A673 (cell line): ENCODE measurements at regions not wholly inside any gene's neighbourhood (a gene's known extent, or its start where the extent isn't known, plus 50 kb on each side); places are given as distances from the start of the nearest gene placed in this dataset.

Source experiments
- BruUV-seq: library from RNA; stranded (reverse); fragments of 400-500 nt; replicated peaks from 2 replicates; lab custom pipeline; 2021; lab: Mats Ljungman, UMichigan
- CTCF ChIA-PET: fragments of 300-600 bp; sonication (Branson Sonifier 250); formaldehyde crosslinking; loops from one replicate; lab custom pipeline; 2022; ENCODE audit warnings: antibody characterized with exemption; lab: Charles Lee
- POLR2A ChIA-PET: fragments of 300-600 bp; sonication (Branson Sonifier 250); formaldehyde crosslinking; loops from one replicate; lab custom pipeline; 2022; ENCODE audit warnings: antibody characterized with exemption; ENCODE audit not compliant: low non-redundant PET; lab: Charles Lee
- DNase-seq: peaks from one replicate; pipeline ENCODE4 v3.0.0-alpha.2; 2015; ENCODE audit warnings: low spot score
- H3K27ac ChIP-seq: fragments of 200-600 bp; sonication (generic); 2 replicates; pipeline ENCODE4 v1.5.1; 2016; ENCODE audit warnings: mixed run types, low read depth, mild to moderate bottlenecking, mixed read lengths, antibody characterized with exemption, low read length; ENCODE audit not compliant: poor library complexity, severe bottlenecking
- H3K27me3 ChIP-seq: fragments of 200-600 bp; sonication (generic); replicated peaks from 2 replicates; pipeline ENCODE4 v1.6.1; 2017; ENCODE audit warnings: mixed run types, low read depth, mild to moderate bottlenecking, mixed read lengths, antibody characterized with exemption, low read length; ENCODE audit not compliant: insufficient read depth, poor library complexity
- H3K36me3 ChIP-seq: fragments of 200-600 bp; sonication (generic); 2 replicates; pipeline ENCODE4 v1.6.1; 2016; ENCODE audit warnings: mixed run types, mild to moderate bottlenecking, mixed read lengths, antibody characterized with exemption, low read length; ENCODE audit not compliant: insufficient read depth, poor library complexity, severe bottlenecking
- H3K4me1 ChIP-seq: fragments of 200-600 bp; sonication (generic); 2 replicates; pipeline ENCODE4 v1.6.1; 2017; ENCODE audit warnings: mixed run types, mild to moderate bottlenecking, mixed read lengths, antibody characterized with exemption, low read length; ENCODE audit not compliant: insufficient read depth, poor library complexity, severe bottlenecking
- H3K4me3 ChIP-seq: fragments of 200-600 bp; sonication (generic); 2 replicates; pipeline ENCODE4 v1.5.1; 2016; ENCODE audit warnings: low read depth, mixed run types, mild to moderate bottlenecking, mixed read lengths, low read length; ENCODE audit not compliant: poor library complexity, severe bottlenecking
- H3K9me3 ChIP-seq: fragments of 200-600 bp; sonication (generic); 2 replicates; pipeline ENCODE4 v1.6.1; 2016; ENCODE audit warnings: mixed run types, low read depth, mild to moderate bottlenecking, mixed read lengths, antibody characterized with exemption, low read length; ENCODE audit not compliant: poor library complexity, severe bottlenecking
- EZH2 ChIP-seq: fragments of 200-600 bp; sonication (generic); IDR thresholded peaks from 2 replicates; pipeline ENCODE4 v1.6.1; 2017; ENCODE audit warnings: borderline replicate concordance, low read depth, mild to moderate bottlenecking, mixed read lengths, antibody characterized with exemption, low read length; ENCODE audit not compliant: poor library complexity, severe bottlenecking
- intact Hi-C: fragments of 100-400 bp; cut with micrococcal nuclease; formaldehyde crosslinking; loops from one replicate; pipeline ENCODE4 v1.10.0; 2022; ENCODE audit not compliant: unreplicated experiment
- TF ChIP-seq, protein P1 (sequence below): fragments of 300-800, 200-600 bp; sonication (generic); conservative IDR thresholded peaks from 2 replicates; pipeline ENCODE4 v1.5.1; 2017; ENCODE audit warnings: low read depth, mild to moderate bottlenecking, antibody characterized with exemption, low read length, moderate library complexity, mixed read lengths

GRCh38 chr10:42519079-42519478, 119.3 kb downstream of the ZNF33B start:
- H3K4me1 ChIP-seq = no peaks in the 10 kb centered on the region
- peaks cover 26% of the 10 kb centered on the region for H3K36me3 ChIP-seq
- POLR2A ChIA-PET = no interaction called here
- intact Hi-C loops = no loop called here
- CTCF ChIA-PET = no interaction called here
- no peaks in the 10 kb centered on the region for H3K27me3 ChIP-seq
- H3K27ac ChIP-seq = no peak overlapping the region
- no peak for TF ChIP-seq EZH2
- TF ChIP-seq, protein P1, sequence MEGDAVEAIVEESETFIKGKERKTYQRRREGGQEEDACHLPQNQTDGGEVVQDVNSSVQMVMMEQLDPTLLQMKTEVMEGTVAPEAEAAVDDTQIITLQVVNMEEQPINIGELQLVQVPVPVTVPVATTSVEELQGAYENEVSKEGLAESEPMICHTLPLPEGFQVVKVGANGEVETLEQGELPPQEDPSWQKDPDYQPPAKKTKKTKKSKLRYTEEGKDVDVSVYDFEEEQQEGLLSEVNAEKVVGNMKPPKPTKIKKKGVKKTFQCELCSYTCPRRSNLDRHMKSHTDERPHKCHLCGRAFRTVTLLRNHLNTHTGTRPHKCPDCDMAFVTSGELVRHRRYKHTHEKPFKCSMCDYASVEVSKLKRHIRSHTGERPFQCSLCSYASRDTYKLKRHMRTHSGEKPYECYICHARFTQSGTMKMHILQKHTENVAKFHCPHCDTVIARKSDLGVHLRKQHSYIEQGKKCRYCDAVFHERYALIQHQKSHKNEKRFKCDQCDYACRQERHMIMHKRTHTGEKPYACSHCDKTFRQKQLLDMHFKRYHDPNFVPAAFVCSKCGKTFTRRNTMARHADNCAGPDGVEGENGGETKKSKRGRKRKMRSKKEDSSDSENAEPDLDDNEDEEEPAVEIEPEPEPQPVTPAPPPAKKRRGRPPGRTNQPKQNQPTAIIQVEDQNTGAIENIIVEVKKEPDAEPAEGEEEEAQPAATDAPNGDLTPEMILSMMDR = no peak
- DNase-seq = no peak
- H3K9me3 ChIP-seq = peaks cover 87% of the 10 kb centered on the region
- no peak overlapping the region for H3K4me3 ChIP-seq
- BruUV-seq = no TSS peak

- peaks cover 70% of the 10 kb centered on the region for H3K9me3 ChIP-seq
- POLR2A ChIA-PET = no interaction called here
- DNase-seq = no peak
Measured at GRCh38 chr10:42513921-42514320, 124.4 kb downstream of the ZNF33B start.

GRCh38 chr10:42491801-42492200, 146.6 kb downstream of the ZNF33B start:
- ChIA-PET POLR2A (no interaction called here), CTCF (no interaction called here)
- no peaks in the 10 kb centered on the region for H3K4me1 ChIP-seq
- H3K27me3 ChIP-seq = no peaks in the 10 kb centered on the region
- TF ChIP-seq EZH2 = no peak
- TF ChIP-seq, protein P1 = no peak
- no TSS peak for BruUV-seq
- intact Hi-C loops = no loop called here
- H3K9me3 ChIP-seq = no peaks in the 10 kb centered on the region
- H3K27ac ChIP-seq = no peak overlapping the region
- no peak for DNase-seq
- no peak overlapping the region for H3K4me3 ChIP-seq
- no peaks in the 10 kb centered on the region for H3K36me3 ChIP-seq

More at GRCh38 chr10:42513921-42514320, 124.4 kb downstream of the ZNF33B start:
- CTCF ChIA-PET = no interaction called here
- no TSS peak for BruUV-seq
- Histone ChIP-seq H3K27ac (no peak overlapping the region), H3K4me3 (no peak overlapping the region), H3K36me3 (no peaks in the 10 kb centered on the region), H3K27me3 (no peaks in the 10 kb centered on the region), H3K4me1 (no peaks in the 10 kb centered on the region)
- no peak for TF ChIP-seq EZH2
- TF ChIP-seq, protein P1 = no peak
- intact Hi-C loops = no loop called here
